PC-9 (cell line): ENCODE measurements at regions not wholly inside any gene's neighbourhood (a gene's known extent, or its start where the extent isn't known, plus 50 kb on each side); places are given as distances from the start of the nearest gene placed in this dataset.

Source experiments
- EZH2 ChIP-seq: fragments of 200-600 bp; sonication (generic); IDR thresholded peaks from 2 replicates; pipeline ENCODE4 v1.8.0; 2017; ENCODE audit warnings: antibody characterized with exemption, low read depth
- TF ChIP-seq, protein P1 (sequence below): fragments of 200-600 bp; sonication (generic); conservative IDR thresholded peaks from 2 replicates; pipeline ENCODE4 v1.6.1; 2017; ENCODE audit warnings: mixed run types, antibody characterized with exemption, mild to moderate bottlenecking, moderate library complexity

DNA sequence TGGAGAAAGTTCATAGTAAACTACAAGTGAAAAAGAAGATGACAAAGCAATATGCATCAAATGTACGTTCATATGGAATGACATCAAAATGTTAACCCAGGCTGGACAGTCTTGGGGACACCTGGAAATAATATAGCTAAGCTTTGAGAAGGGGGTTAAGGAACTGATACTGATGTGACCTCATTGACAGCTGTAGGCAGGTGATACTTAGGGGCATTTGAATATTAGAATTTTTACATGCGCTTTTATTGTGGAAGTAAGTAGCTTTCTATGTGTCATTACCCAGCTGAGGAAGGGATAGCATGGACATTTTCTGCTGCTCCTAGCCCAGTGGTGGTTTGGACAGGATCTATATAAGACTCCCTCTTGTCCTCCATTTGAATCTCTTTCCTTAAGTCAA is 299.7 kb downstream of the CWC27 start:
- TF ChIP-seq, protein P1, sequence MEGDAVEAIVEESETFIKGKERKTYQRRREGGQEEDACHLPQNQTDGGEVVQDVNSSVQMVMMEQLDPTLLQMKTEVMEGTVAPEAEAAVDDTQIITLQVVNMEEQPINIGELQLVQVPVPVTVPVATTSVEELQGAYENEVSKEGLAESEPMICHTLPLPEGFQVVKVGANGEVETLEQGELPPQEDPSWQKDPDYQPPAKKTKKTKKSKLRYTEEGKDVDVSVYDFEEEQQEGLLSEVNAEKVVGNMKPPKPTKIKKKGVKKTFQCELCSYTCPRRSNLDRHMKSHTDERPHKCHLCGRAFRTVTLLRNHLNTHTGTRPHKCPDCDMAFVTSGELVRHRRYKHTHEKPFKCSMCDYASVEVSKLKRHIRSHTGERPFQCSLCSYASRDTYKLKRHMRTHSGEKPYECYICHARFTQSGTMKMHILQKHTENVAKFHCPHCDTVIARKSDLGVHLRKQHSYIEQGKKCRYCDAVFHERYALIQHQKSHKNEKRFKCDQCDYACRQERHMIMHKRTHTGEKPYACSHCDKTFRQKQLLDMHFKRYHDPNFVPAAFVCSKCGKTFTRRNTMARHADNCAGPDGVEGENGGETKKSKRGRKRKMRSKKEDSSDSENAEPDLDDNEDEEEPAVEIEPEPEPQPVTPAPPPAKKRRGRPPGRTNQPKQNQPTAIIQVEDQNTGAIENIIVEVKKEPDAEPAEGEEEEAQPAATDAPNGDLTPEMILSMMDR = no peak
- no peak for TF ChIP-seq EZH2
